ENCODE measurements at regions not wholly inside any gene's neighbourhood (a gene's known extent, or its start where the extent isn't known, plus 50 kb on each side); places are given as distances from the start of the nearest gene placed in this dataset.

- no peak for TF ChIP-seq CTCF (IDR thresholded peaks at IDR 0.05)
- TF ChIP-seq POLR2AphosphoS5 (IDR thresholded peaks at IDR 0.05), result no peak
- no peak for TF ChIP-seq POLR2A (IDR thresholded peaks at IDR 0.05)
Observed at GRCh38 chr12:86683568-86684304, 427.5 kb upstream of the MGAT4C start.

Measured in prostate gland (tissue), 2 donors.